CD4-positive, alpha-beta T cell treated with Interferon gamma for 1 hour (primary cell): ENCODE measurements at regions not wholly inside any gene's neighbourhood (a gene's known extent, or its start where the extent isn't known, plus 50 kb on each side); places are given as distances from the start of the nearest gene placed in this dataset.
"Not testable (repeated sequence)": the region's sequence is repeated elsewhere in the genome, so short reads cannot be mapped to it uniquely, and the experiment has no call there.

Experiments
- DNase-seq: peaks from one replicate; pipeline ENCODE4 v3.0.0-alpha.2; 2020

DNA sequence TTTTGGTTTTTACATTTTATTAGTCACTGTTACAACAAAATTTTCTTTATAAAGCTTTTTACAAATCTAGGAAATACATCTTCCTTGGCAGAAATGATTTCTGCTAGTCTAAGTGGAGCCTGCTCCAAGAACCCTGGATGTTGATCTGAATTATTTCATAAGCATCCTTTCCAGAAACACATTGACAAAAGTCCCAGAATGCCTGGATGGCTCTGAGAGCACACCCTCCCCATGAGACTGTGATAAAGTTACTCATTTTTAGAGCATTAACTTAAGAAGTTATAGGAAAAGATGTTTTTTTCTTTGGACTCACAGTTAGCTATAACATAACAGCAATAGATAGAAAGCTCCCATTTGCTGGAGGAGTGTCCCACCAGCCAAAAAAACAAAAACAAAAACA lies 559.6 kb upstream of the SPRY2 start:
- no peak for DNase-seq

DNA sequence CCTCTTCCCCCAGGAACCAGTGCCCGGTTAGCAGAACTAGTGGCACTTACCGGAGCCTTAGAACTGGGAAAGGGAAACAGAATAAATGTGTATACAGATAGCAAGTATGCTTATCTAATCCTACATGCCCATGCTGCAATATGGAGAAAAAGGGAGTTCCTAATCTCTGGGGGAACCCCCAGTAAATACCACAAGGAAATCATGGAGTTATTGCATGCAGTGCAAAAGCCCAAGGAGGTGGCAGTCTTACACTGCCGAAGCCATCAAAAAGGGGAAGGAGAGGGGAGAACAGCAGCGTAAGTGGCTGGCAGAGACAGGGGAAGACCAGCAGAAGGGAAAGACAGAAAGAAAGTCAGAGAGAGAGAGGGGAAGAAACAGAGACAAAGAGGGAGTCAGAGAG lies 556.7 kb upstream of the SPRY2 start:
- not testable (repeated sequence) for DNase-seq

DNA sequence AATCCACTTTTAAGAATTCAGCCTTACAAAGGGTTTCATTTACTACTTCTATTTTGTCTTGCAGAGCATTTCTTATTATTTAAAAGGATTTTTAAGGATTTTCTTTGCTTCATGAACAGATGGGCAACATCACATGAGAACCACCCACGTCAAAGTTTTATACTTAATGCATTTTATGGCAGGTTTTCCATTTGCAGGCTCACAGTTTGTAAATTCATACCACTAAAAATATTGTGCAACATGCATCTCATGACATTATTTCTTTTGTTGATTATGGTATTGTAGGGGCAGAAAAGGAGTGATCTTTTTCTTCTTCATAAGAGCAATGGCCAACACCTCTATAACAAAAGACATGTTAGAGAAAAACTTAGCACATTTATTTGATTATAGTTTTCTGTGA lies 554.0 kb upstream of the SPRY2 start:
- DNase-seq: no peak

DNA sequence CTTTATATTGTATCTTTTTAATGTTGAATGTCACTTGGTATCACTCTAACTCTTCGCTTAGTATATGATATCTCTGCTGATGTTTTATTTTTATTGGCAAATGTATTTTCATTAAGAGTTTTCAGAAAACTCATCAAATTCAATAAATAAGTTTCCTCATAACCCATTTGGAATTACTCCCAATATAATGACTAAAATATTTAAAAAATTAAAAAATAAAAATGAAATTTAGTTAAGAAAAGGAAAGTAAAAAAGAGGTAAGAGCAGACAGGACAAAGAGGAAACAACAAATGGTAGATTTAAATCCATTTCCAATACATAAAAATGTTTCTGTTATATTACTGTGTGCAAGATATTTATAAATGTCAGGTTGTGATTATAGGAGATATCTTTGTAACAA lies 548.9 kb upstream of the SPRY2 start:
- DNase-seq: no peak

DNA sequence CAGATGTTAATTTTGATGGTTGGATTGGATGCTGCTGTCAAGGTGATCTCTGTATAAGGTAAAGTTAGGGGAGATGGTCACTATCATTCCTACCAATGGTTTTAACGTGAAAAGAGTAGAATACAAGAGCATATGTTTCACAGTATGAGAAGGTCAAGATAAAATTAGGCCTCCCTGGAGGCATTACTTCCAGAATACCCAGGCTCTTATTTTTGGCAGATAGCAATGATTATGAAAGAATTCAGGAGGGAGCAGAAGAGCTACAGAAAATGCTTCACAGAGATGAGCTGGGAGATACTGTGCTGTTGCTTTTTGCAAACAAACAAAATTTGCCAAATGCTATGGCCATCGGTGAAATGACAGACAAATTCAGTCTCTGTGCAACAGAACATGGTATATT lies 547.5 kb upstream of the SPRY2 start:
- DNase-seq: no peak

DNA sequence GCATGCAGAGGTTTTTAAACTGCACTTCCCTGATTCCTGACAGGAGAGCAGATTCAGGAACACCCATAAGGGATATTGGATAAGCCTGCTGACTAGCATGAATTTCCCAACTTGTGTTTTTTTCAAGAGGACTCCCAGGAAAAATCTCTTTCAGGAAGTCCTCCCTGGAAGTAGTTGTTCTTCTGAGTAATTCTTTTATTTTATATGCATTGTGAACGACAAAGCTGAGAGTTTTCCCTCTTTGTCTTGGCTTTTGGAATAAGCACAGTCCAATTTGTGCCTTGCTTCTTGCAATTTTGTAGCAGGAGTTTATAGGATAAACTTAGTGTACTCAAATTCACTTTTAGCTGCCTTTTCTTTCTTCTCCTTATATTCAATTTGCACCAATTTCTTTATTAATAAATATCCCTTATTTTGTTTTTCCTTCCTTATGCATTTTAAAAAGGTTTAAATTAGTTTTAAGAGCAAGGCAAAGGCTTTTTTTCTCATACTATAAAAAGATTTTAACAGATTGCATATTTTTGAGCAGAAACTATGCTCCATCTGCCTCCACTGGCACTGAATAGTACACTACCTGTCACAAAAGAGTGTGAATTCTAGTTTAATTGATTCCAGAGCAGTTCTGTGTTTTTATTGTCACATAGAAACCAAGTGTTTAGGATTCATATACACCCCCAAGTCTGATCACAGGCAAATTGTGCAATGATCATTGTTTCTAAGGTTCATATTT lies 543.3 kb upstream of the SPRY2 start:
- no peak for DNase-seq

DNA sequence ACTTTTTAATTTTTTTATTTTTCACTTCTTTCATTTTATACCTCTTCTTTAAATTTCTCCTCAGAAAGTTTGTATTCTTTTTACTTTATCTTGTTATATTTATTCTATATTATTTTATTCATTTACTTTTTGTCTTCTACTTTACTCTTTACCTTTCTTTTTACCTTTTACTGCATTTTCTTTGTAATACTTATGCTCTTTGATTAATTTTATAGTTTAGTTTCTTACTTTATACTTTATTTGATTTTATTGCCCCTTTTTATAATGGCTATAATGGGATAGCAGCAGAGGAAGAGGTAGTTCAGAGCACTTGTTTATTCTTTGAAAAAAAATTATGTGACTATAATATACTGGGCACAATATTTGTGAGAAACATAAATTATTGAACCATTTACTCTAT lies 542.6 kb upstream of the SPRY2 start:
- no peak for DNase-seq

DNA sequence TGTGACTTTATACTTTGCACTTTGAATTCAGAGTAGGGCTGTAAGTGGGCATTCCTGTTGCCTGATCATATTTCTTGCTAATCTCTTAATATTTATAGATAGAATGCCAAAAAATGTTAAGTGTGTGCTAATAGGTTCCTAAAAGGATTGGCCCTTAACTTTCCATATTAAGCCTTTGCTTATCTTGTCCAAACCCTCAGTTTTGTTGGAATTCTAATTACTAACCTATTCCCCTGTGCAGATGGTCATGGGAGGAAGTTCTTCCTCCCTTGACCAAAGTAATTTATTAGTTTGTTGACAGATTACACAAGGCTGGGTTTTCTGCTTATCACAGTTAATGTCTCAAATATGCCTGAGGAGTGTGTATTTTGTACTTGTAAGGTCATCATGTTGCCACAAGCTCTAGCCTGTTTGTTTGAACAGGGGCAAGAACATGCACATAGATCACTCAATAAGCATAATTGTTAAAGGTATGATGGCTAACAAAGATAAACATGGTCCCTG lies 541.1 kb upstream of the SPRY2 start:
- DNase-seq: no peak

DNA sequence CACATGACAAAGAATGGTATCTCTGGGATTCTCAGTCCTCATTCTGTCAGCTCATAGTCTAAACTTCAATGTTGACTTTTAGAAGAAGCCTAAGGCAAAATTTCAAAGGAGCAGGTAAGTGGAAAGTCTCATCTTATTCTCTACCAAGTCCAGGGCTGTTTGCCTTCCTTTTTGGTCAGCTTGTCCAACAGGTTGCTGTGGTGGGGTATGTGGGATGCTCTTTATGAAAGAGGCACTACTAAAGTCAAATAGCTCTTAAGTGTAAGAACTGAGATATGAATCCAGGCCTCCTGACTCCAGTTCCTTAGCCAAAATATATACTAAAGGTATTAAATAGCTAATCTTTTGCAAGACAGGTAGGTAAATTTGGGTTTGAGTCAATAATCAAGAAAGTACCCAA lies 540.6 kb upstream of the SPRY2 start:
- no peak for DNase-seq

DNA sequence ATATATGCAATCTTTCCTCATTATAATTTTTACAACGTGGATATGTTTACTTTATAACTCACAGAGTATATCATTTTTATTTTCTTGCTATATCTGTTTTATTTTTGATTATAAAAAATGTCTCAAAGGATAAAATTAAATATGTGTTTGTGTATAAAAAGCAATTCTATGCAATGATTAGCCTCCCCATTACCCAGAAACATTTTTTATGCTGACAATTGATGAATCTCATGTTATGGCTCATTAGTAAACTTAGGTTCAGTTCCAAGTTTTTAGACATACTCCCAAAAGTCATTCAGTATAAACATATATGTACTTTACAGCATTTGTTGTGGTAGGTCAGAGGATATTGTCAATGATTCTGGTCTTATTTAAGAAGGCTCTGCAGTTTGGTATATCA lies 540.1 kb upstream of the SPRY2 start:
- no peak for DNase-seq

DNA sequence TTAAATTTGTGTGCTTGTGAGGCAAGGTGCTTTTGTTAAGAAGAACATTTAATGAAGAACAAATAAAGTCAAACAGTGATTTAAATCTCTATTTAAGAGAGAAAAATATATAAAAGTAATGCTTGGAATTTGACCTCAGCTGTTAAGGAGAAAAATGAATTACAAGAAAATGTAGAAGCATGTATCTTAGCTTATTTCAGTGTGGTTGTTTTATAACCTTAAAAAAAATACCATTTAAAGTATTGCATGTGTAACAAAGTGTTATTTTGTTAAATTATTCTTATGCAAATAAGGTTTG lies 537.0 kb upstream of the SPRY2 start:
- no peak for DNase-seq

DNA sequence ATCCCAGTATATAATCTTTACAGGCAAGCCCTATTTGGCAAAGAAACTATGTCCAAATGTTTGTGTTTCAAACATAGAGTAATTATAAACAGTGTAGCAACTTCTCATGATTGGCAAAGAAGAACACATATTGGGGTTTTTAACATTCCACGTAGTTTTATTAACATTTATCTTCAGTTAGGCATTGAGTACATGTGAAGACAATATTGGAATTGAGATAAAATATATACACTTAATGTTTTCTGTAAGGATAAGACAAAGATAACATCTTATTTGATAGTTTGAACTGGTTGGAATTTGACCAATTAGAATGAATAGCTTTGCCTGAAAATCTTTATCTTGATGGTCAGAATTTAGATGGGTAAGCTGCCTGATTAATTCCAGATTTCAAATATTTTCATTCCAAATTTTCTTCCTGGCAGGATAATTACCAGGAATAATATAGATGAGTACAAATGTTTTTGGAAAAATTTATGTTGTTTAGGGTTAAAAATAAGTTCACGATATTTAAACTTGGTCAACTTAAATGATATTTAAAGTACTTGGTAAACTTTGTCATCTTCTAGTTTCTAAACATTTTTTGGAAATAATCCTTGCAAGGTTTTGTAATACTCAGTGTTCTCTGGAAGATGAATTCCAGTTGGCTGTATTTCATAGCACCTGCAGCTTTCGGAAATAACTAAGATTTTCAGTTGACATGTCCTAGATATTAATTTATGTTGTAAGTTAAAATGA lies 536.5 kb upstream of the SPRY2 start:
- no peak for DNase-seq

DNA sequence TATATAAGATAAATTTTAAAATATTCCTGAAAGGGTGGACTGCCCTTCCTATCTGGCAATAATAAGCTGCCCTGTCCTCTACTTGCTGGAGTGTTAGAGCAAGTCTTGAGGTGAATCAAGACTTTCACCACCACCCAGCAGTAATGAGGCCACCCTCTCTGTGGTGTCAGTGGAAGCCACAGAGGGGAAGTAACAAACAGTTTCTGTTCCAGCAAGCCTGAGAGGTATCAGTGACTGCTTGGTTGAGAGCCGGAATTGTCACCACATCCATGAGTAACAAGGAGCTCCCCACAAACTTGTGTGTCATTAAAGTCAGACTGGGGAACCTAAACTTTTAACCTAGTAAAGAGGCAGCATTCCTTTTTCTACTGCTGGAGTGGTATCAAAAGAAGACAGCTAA lies 532.7 kb upstream of the SPRY2 start:
- DNase-seq: peak; percentile 19

DNA sequence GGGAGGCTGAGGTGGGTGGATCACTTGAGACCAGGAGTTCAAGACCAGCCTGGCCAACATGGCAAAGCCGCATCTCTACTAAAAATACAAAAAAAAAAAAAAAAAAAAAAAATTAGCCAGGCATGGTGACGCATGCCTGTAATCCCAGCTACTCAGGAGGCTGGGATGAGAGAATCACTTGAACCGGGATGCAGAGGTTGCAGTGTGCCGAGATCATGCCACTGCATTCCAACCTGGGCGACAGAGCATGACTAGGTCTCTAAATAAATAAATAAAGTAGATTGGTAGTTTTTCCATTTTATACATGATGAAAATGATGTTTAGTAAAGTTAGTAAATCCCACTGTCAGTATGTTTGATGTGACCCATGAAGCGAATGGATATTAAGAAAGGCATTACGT lies 531.0 kb upstream of the SPRY2 start:
- not testable (repeated sequence) for DNase-seq

DNA sequence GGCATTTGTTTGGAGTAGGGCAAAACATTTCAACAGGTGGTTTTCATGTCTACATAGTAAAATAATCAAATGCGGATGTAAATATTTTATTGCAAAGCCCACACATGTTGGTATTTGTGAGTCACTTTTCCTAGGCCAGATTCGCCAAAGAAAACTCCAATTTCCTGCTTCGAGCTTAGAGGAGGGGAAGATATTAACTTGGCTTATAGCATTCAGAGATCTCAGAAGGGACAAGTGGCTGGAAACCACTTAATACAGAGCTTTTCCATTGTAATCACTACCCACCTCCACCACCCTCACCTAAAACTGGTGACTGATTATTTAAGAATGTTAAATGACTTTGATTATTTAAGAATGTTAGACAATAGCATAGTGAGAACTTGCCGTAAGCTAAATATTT lies 530.6 kb upstream of the SPRY2 start:
- DNase-seq: no peak

DNA sequence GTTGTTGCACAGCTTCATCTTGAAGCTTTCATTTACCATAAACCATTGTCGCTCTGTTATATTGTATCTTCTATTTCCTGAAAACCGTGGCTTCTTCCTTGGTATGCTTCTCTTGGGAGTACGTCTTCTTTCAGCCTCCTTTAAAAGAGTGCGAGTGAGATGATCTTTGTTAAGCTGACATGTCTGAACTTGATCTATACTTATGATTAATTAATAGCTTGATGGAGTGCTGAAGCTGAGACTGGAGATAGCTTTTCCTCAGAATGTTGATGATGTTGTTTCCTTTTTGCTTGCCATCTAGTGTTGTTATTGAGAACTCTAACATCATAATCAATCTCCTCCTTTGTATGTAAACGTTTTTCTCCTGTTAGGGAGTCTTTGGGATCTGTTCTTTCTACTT lies 529.3 kb upstream of the SPRY2 start:
- DNase-seq: no peak

DNA sequence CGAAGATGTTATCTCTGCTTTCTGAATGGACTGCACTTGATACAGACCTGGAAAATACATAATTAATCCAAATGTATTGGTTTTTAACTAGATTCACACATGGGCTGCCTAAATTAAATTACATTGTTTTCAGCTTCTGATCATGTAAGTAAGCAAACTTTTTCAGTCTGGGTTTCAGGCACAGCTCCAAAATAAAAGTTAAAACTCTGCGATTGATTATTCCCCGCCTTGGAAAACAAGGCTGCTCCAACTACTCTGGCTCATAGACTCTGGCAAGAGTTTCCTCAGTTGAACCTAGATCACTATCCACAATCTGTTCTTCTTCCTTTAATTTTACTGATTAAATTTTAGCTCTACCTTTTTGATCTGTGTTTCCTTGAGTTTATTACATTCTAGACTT lies 526.0 kb upstream of the SPRY2 start:
- DNase-seq: no peak

DNA sequence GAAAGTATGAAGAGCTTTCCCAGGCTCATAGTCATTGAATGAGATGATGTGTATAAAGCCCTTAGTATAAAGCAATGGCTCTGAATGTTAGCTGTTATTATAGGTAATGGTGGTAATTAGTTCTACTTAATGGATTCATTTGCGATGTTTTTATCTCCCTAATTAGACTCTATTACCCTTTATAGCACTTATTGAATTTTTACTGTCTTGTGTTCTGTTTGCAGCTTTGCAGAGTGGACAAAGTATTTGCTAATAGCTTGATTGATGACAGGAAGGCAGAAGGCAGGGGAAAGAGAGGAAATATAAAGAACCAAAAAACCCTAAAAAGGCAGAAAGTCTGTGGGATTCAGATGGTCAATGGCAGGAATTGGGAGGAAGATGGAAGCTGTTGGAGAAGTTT lies 524.4 kb upstream of the SPRY2 start:
- no peak for DNase-seq

DNA sequence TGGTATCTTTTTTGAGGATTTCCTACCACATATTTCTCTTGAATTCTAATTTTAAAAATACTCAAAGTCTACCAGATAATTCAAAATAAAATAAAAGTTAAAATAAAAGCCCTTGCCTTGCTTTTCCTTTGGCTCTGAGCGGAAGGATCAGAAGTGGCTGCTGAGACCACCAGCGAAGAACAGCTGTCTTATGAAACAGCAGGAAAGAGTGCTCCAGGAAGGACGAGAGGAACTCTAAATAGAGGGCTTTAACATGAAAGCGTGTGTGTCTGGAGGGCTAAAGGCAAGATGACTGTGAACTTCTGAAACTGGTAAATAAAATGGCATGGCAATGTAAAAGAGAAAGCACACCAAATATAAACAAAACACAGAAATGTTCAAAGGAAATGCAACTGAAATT lies 521.5 kb upstream of the SPRY2 start:
- no peak for DNase-seq

DNA sequence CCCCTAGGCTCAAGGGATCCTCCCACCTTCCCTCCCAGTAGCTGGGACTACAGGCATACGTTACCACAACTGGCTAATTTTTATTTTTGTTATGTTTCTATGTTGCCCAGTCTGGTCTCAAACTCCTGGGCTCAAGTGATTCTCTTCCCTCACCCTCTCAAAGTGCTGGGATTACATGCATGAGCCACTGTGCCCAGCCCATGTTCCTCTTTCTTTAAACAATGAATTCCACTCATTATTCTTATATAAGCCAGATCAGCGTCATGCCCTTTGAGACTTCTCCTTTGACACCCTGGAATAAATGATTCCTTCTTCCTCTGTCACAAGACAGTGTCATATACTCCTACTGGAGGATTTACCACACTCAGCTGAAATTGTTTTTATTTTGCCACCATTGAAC lies 519.9 kb upstream of the SPRY2 start:
- no peak for DNase-seq

DNA sequence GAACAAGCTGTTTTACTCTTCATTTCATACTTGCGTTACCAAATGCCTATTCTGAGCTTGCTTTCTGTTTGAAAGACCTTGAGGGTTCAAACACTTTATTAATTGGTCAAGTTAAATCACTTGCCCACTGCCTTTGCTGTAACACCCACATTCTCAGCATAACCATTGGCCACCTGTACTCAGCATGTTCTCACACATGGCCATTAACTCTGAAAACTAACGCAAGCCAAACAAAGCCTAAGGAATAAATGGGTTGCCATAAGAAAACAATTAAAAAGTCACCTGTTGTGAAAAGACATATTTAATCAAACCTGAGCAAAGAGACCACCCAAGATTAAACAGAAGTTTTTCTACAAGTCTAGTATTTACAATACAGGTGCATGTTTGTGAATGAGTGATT lies 517.2 kb upstream of the SPRY2 start:
- no peak for DNase-seq

DNA sequence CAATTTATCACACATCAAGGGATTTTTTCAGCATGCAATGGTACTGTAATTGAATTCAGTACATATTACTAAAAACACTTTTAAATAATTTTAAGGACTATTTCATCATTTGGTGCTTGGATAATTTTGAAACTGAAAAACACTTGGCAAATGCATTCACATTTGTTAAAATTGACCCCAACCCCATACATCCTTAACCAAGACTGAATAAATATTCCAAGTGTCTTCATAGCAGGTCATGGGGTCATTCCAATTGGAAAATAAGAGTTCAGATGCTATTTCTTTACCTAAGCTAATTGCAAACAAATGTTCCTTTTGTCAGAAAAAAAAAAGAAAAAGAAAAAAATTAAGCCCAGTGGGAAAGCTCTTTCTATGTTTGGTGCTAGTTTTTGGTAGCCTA lies 516.4 kb upstream of the SPRY2 start:
- no peak for DNase-seq

DNA sequence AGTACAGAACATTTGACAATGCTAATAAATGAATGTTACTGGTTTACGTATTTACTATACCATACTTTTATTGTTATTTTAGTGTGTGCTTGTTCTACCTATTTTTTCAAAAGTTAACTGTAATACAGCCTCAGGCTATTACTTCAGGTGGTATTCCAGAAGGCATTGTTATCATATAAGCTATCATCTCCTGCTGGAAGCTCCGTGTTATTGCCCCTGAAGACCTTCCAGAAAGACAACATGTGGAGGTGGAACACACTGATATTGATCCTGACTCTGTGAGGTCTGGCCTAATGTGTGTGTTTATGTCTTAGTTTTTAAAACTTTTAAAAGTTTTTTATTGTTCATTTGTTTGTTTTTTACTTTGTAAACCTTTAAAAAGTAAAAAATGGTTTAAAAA lies 509.8 kb upstream of the SPRY2 start:
- no peak for DNase-seq

DNA sequence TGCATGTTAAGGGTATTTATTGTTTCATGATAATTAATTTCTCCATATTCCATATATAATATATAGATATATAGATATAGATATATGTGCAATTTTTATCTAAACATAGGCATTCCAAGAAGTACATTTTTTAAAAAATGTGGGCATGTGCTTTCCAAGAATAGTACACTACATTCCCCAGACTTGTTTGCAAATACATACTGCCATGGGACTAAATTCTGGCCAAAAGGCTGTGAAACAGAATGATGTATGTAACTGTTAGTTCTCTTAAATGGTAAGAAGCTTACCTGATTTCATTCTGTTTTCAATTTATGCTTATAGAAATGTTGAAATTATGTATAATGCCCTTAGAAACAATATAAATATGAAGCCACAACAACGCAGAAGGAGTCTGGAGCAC lies 503.2 kb upstream of the SPRY2 start:
- DNase-seq: no peak

DNA sequence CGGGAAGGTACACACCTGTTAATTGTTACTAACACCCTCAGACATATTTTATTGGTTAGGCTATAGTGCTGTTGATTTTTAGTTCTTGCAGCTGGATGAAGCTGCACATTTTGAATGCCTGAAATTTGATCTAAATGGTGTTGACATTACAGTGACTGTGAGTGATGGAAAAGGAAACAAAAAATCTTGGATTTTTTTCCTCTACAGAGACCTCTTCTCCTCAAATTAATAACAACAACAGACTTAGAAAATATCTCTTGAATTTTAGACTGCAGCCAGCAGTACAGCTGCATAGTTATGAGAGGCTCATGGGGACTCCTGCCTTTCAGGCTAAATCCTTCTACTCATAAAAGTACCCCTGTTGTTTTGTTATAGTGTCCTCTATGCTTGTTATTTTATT lies 500.5 kb upstream of the SPRY2 start:
- no peak for DNase-seq
